HG02759 (cell line): ENCODE measurements at regions not wholly inside any gene's neighbourhood (a gene's known extent, or its start where the extent isn't known, plus 50 kb on each side); places are given as distances from the start of the nearest gene placed in this dataset.
"Not testable (repeated sequence)": the region's sequence is repeated elsewhere in the genome, so short reads cannot be mapped to it uniquely, and the experiment has no call there.

Experiments
- ATAC-seq: cut with Tn5 transposase; IDR thresholded peaks from one replicate; pipeline ENCODE4 v1.9.1; 2021; ENCODE audit warnings: mild to moderate bottlenecking, moderate library complexity; ENCODE audit not compliant: unreplicated experiment

GRCh38 chr12:67034110-67034879, 234.9 kb upstream of the CAND1 start:
- no peak for ATAC-seq

DNA sequence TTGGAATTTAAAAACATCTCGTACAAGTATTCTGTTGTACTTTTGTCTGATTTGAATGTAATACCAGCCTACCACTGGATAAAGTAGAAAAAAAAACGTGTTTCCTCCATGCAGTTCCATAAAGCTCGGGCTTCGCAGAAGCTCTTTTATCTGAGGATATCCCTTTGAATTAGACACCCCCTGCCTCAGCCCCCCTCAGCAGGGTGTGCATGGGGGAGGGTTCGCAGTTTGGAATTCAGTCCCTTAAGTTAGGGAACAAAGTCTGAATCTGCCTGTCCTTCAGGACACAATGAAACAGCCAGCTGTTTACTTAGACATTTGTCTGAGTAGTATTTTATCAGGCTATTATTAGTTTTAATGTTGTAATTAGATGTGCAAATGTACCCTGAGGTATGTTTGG, 234.0 kb upstream of the CAND1 start:
- no peak for ATAC-seq

- no peak for ATAC-seq
Observed at GRCh38 chr12:67038486-67038885, 230.7 kb upstream of the CAND1 start.

GRCh38 chr12:67039995-67040860, 228.9 kb upstream of the CAND1 start:
- no peak for ATAC-seq

DNA sequence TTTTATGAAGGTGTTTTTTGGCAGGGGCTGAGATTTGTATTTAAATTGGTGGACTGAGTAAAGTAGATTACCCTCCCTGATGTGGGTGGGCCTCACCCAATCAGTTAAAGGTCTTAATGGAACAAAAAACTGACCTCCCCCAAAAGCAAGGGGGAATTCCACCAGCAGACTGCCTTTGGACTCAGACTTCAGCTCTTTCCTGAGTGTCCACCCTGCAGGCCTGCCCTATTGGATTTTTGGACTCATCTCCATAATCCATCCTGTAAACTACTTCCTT, 228.4 kb upstream of the CAND1 start:
- ATAC-seq = no peak

GRCh38 chr12:67042697-67043131, 226.4 kb upstream of the CAND1 start:
- no peak for ATAC-seq

DNA sequence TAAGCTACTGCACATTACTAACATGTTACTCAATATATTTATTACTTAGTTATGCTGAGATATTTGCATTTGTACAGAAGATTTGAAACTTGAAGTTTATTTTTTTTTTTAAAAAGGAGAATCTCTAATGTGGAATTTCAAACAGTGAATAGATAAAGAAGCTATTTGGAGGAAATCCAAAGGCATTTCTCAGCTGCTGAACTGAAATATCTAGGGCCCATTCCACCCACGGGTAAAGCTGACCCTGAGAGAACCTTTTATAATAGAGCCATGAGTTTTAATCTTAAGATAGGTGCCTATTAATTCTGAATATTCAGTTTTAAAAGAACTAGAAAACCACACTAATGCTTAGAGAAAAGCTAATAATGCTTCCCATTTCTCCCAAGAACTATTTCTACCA, 225.4 kb upstream of the CAND1 start:
- no peak for ATAC-seq

DNA sequence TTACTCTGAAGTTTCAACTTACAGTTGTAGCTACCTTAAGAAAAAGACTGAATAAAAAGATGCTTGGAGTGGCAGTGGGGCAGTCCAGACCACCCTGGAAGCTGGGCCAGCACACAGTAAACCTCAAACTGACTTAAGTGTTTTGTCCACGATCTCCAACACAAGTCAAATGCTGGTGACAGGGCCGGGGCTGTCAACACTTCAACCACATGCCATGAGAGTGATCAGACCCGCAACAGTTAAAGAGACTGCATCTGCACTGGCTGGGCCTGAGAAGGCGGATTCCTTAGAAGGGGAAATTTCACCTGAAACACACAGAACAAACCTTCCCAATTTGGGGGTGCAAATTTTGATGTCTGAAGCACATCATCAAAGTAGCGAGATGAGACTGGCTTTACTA, 223.5 kb upstream of the CAND1 start:
- ATAC-seq = no peak

GRCh38 chr12:67046062-67046461, 223.1 kb upstream of the CAND1 start:
- ATAC-seq = no peak

DNA sequence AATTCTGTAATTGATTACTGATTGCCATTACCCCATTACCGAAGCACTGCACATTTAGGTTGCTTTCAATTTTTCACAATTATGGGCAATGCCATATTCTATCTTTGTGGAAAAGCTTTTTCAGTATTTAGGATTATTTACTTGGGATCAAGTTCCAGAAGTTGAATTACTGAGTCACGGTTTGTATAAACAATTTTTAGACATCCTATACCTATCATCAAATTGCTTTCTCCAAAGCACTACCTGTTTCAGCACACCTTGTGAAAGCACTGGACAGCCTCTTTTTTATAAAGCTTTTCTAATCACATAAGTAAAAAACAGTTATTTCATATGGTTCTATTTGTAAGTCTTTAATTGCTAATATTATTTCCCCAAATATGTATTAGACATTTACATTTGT, 221.5 kb upstream of the CAND1 start:
- ATAC-seq = no peak

DNA sequence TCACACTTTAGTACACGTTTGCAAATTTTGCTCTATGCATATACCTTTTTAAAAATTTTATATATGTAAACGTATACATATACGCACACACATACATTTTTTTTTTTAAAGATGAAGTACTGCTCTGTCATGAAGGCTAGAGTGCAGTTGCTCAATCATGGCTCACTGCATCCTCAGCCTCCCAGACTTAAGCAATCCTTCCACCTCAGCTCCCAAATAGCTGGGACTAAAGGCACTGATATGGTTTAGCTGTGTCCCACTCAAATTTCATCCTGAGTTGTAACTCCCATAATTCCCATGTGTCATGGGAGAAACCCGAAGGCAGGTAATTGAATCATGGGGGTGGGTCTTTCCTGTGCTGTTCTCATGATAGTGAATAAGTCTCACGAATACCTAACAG, 220.8 kb upstream of the CAND1 start:
- no peak for ATAC-seq

DNA sequence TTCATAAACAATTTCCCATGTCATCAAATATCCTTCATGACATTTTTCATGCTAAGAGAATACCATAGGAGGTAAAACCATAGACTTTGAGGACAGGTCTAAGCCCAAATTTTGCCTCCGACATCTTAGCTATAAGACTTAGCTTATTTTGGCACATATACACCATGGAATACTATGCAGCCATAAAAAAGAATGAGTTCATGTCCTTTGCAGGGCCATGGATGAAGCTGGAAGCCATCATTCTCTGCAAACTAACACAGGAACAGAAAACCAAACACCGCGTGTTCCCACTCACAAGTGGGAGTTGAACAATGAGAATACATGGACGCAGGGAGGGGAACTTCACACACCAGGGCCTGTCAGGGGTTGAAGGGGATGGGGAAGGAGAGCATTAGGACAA, 220.0 kb upstream of the CAND1 start:
- ATAC-seq = not testable (repeated sequence)

- no peak for ATAC-seq
Observed at GRCh38 chr12:67052981-67053380, 216.2 kb upstream of the CAND1 start.

GRCh38 chr12:67056329-67056728, 212.8 kb upstream of the CAND1 start:
- no peak for ATAC-seq

- no peak for ATAC-seq
Observed at GRCh38 chr12:67057072-67057471, 212.1 kb upstream of the CAND1 start.

- ATAC-seq = no peak
Observed at GRCh38 chr12:67062193-67062592, 207.0 kb upstream of the CAND1 start.

DNA sequence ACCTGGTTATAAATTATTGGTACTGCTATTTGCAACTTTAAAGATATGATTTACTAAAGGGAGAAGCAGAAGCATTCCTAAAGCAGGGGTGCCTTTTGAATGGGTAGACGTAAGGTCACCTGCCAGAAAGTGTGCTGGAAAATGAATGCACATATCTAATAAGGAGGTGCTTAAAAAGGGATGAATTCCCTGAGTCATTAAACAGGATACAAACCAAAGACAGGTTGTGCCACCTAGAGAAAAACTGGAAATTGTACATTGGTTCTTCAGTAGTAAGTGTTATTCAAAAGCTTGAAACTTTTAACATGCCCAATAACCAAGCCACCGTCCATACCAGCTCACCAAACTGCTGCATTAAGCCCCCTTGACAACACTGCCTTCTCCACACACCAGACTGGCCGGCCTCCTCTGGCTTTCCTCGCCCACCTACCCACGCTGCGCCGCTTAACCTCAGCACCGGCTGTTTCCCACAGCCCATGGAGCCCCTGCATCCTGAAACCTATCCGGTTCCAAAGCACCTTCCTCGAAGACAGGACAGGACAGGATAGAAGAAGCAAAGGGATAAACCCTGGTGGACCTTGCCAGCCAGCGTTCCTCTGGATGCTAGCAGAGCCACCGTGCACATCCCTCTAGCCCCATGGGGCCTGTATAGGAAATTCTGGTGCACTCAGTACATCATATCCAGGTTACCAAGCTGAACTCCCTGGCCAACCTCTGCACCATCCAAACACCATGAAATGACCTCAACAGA, 201.5 kb upstream of the CAND1 start:
- ATAC-seq = no peak

GRCh38 chr12:67068204-67068731, 200.9 kb upstream of the CAND1 start:
- ATAC-seq = no peak

- peak; percentile 67 for ATAC-seq
Observed at GRCh38 chr12:67068761-67069450, 200.3 kb upstream of the CAND1 start.

- peak; percentile 76 for ATAC-seq
Observed at GRCh38 chr12:67069451-67070306, 199.5 kb upstream of the CAND1 start.
